ENCODE measurements at regions not wholly inside any gene's neighbourhood (a gene's known extent, or its start where the extent isn't known, plus 50 kb on each side); places are given as distances from the start of the nearest gene placed in this dataset.
"Not testable (repeated sequence)": the region's sequence is repeated elsewhere in the genome, so short reads cannot be mapped to it uniquely, and the experiment has no call there.

- no peak for FAIRE-seq
These were observed 340.9 kb upstream of the CTSO start for GRCh38 chr4:156294577-156294976.

GRCh38 chr4:156293657-156294297 lies 340.1 kb upstream of the CTSO start:
- FAIRE-seq: no peak

- no peak for FAIRE-seq
These were observed 337.7 kb upstream of the CTSO start for GRCh38 chr4:156291317-156291716.

GRCh38 chr4:156290811-156291210 lies 337.1 kb upstream of the CTSO start:
- FAIRE-seq: no peak

- not testable (repeated sequence) for FAIRE-seq
These were observed 336.4 kb upstream of the CTSO start for GRCh38 chr4:156290026-156290425.

- FAIRE-seq: no peak
These were observed 327.0 kb upstream of the CTSO start for GRCh38 chr4:156280686-156281085.

GRCh38 chr4:156265407-156265806 lies 311.7 kb upstream of the CTSO start:
- FAIRE-seq: no peak

- no peak for FAIRE-seq
These were observed 307.6 kb upstream of the CTSO start for GRCh38 chr4:156261230-156261629.

- FAIRE-seq: no peak
These were observed 301.8 kb upstream of the CTSO start for GRCh38 chr4:156255230-156256007.

- no peak for FAIRE-seq
These were observed 298.8 kb upstream of the CTSO start for GRCh38 chr4:156252358-156252921.

- FAIRE-seq: no peak
These were observed 297.9 kb upstream of the CTSO start for GRCh38 chr4:156251373-156252065.

GRCh38 chr4:156248917-156249316 lies 295.3 kb upstream of the CTSO start:
- no peak for FAIRE-seq

- FAIRE-seq: no peak
These were observed 293.8 kb upstream of the CTSO start for GRCh38 chr4:156247470-156247869.

- FAIRE-seq: no peak
These were observed 289.3 kb upstream of the CTSO start for GRCh38 chr4:156243015-156243414.

GRCh38 chr4:156242390-156242789 lies 288.7 kb upstream of the CTSO start:
- no peak for FAIRE-seq

GRCh38 chr4:156241896-156242295 lies 288.2 kb upstream of the CTSO start:
- no peak for FAIRE-seq

- FAIRE-seq: no peak
These were observed 284.5 kb upstream of the CTSO start for GRCh38 chr4:156238171-156238570.

GRCh38 chr4:156237231-156237630 lies 283.6 kb upstream of the CTSO start:
- FAIRE-seq: no peak

GRCh38 chr4:156230176-156230575 lies 276.5 kb upstream of the CTSO start:
- no peak for FAIRE-seq

GRCh38 chr4:156228676-156229075 lies 275.0 kb upstream of the CTSO start:
- no peak for FAIRE-seq

GRCh38 chr4:156227321-156227720 lies 273.7 kb upstream of the CTSO start:
- no peak for FAIRE-seq

- no peak for FAIRE-seq
These were observed 270.3 kb upstream of the CTSO start for GRCh38 chr4:156223985-156224384.

- FAIRE-seq: no peak
These were observed 263.6 kb upstream of the CTSO start for GRCh38 chr4:156217236-156217635.

GRCh38 chr4:156201050-156201449 lies 247.4 kb upstream of the CTSO start:
- FAIRE-seq: no peak
